ENCODE measurements at regions not wholly inside any gene's neighbourhood (a gene's known extent, or its start where the extent isn't known, plus 50 kb on each side); places are given as distances from the start of the nearest gene placed in this dataset.

GRCh38 chr7:46568420-46569132, 647.5 kb upstream of the IGFBP3 start:
- TF ChIP-seq ELF4 (IDR thresholded peaks at IDR 0.05) (no peak), CTBP1 (IDR thresholded peaks at IDR 0.05; ENCODE audit: borderline replicate concordance) (no peak), FOXK2 (IDR thresholded peaks at IDR 0.05) (no peak), SUZ12 (IDR thresholded peaks at IDR 0.05) (no peak), NFRKB (IDR thresholded peaks at IDR 0.05) (no peak)

Measured in HEK293T (cell line).